OCI-LY3 (cell line): ENCODE measurements at regions not wholly inside any gene's neighbourhood (a gene's known extent, or its start where the extent isn't known, plus 50 kb on each side); places are given as distances from the start of the nearest gene placed in this dataset.

Experiments
- H2AFZ ChIP-seq: fragments of 200-600, 300-600 bp; shearing (Covaris generic); 2 replicates; pipeline ENCODE4 v1.6.0; 2014; ENCODE audit warnings: antibody characterized with exemption, low read depth, low read length
- H3K27ac ChIP-seq: fragments of 200-600, 300-600 bp; sonication (generic); 2 replicates; pipeline ENCODE4 v1.5.1; 2014; ENCODE audit warnings: mild to moderate bottlenecking, low read length, moderate library complexity, mixed read lengths
- H3K27me3 ChIP-seq: fragments of 200-600, 300-600 bp; sonication (generic); 2 replicates; pipeline ENCODE4 v1.6.1; 2014; ENCODE audit warnings: low read depth, low read length, mixed read lengths
- H3K36me3 ChIP-seq: fragments of 200-600, 300-600 bp; sonication (generic); replicated peaks from 2 replicates; pipeline ENCODE3; 2014; ENCODE audit warnings: low read depth, low read length, mixed read lengths
- H3K4me1 ChIP-seq: fragments of 300-600, 200-600 bp; sonication (generic); 2 replicates; pipeline ENCODE4 v1.6.1; 2014; ENCODE audit warnings: low read length, mixed read lengths
- H3K4me2 ChIP-seq: fragments of 200-600, 300-600 bp; sonication (generic); 2 replicates; pipeline ENCODE4 v1.6.1; 2014; ENCODE audit warnings: low read length, mixed read lengths
- H3K4me3 ChIP-seq: fragments of 300-600, 200-600 bp; sonication (generic); 2 replicates; pipeline ENCODE4 v1.5.1; 2014; ENCODE audit warnings: antibody characterized with exemption, mild to moderate bottlenecking, low read length, moderate library complexity
- H3K79me2 ChIP-seq: fragments of 300-600, 200-600 bp; shearing (Covaris generic); 2 replicates; pipeline ENCODE4 v1.6.1; 2014; ENCODE audit warnings: mild to moderate bottlenecking, low read length, mixed read lengths
- H3K9ac ChIP-seq: fragments of 300-600, 200-600 bp; shearing (Covaris generic); 2 replicates; pipeline ENCODE4 v1.6.0; 2014; ENCODE audit warnings: mild to moderate bottlenecking, low read length, moderate library complexity
- H3K9me3 ChIP-seq: fragments of 200-600, 300-600 bp; shearing (Covaris generic); 2 replicates; pipeline ENCODE4 v1.6.1; 2014; ENCODE audit warnings: low read length, mixed read lengths; ENCODE audit not compliant: insufficient read depth
- H4K20me1 ChIP-seq: fragments of 200-600, 300-600 bp; sonication (generic); 2 replicates; pipeline ENCODE4 v1.6.1; 2016; ENCODE audit warnings: low read length, mixed read lengths; ENCODE audit not compliant: insufficient read depth
- EZH2phosphoT487 ChIP-seq: fragments of 200-600 bp; shearing (Covaris generic); IDR thresholded peaks from 2 replicates; pipeline ENCODE4 v1.6.1; 2018; ENCODE audit warnings: antibody characterized with exemption, mixed run types, low read depth
- TF ChIP-seq, protein P1 (sequence below): fragments of 200-600, 300-600 bp; sonication (generic); IDR thresholded peaks from 2 replicates; pipeline ENCODE4 v1.5.1; 2014; ENCODE audit warnings: antibody characterized with exemption, low read length, low read depth

DNA sequence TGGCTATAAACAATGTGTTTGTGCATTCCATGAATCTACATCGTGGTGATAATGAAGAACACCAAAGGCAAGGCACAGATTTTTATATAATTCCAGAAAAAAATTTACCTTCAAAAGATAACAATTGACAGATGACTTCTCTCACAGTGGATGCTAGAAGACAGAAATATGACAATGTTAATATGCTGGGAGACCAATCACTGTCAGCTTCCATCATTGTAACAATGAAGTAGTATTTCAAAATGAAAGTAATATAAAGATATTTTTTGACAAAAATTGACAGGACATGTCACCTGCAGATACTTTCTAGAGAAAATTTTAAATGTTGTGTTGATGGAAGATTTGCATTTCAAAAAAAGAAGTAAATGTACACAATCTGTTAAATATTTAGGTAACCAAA is 1925.9 kb upstream of the LRRTM1 start:
- Histone ChIP-seq H3K36me3 (no peaks in the 10 kb centered on the region), H3K4me1 (no peaks in the 10 kb centered on the region), H3K4me2 (no peak overlapping the region), H3K27me3 (no peaks in the 10 kb centered on the region), H4K20me1 (no peaks in the 10 kb centered on the region), H3K9me3 (no peaks in the 10 kb centered on the region), H3K9ac (no peak overlapping the region), H2AFZ (no peak overlapping the region), H3K79me2 (no peaks in the 10 kb centered on the region), H3K27ac (no peak overlapping the region), H3K4me3 (no peak overlapping the region)
- no peak for TF ChIP-seq EZH2phosphoT487
- TF ChIP-seq, protein P1, sequence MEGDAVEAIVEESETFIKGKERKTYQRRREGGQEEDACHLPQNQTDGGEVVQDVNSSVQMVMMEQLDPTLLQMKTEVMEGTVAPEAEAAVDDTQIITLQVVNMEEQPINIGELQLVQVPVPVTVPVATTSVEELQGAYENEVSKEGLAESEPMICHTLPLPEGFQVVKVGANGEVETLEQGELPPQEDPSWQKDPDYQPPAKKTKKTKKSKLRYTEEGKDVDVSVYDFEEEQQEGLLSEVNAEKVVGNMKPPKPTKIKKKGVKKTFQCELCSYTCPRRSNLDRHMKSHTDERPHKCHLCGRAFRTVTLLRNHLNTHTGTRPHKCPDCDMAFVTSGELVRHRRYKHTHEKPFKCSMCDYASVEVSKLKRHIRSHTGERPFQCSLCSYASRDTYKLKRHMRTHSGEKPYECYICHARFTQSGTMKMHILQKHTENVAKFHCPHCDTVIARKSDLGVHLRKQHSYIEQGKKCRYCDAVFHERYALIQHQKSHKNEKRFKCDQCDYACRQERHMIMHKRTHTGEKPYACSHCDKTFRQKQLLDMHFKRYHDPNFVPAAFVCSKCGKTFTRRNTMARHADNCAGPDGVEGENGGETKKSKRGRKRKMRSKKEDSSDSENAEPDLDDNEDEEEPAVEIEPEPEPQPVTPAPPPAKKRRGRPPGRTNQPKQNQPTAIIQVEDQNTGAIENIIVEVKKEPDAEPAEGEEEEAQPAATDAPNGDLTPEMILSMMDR = no peak

DNA sequence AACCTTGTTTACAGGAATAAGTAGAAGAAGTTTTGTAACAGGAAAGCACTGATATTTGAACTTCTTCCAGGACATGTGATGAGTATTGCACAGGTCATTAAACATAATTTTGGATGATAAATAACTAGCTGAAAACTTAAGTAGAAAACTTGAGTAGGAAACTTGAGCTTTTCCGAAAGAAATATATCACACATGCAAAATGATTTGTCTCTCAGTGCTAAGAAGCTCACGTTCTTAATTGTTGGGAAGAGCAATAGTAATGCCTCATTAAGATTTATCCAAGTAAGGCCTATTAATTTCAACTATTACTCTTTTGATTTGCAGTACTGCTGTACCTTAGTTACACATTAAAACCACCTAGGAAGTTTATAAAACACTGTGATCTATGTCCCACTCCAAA is 1921.9 kb upstream of the LRRTM1 start:
- H3K27ac ChIP-seq = no peak overlapping the region

DNA sequence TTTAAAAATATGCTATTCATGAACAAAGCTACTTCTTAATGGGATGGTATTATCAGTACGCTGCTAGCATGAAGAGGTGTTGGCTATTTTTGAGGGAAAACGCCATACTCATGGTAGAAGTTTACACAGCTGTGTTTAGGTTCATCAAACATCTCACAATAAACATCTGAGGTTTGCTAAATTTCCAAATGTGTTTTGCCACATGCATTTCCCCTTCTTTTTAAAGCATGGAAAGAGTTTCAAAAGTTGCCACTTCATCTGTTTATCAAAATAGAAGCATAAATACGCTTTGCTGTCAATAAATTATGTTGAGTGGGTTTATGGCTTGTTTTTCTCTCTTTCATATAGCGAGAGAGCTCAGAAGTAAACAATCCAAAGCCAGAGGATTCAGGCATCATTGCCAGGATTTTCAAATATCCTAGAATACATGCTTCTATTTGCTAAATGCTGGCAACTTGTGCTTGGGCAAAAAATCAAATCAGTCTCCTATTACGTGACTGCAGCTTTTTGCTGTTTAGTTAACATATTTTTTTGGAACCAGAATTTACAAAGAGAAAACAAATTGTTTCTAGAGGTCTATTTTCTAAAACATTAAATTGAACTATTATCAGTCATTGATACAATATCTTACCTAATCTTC is 1919.9 kb upstream of the LRRTM1 start:
- no peak overlapping the region for H2AFZ ChIP-seq
- peaks cover 5% of the 10 kb centered on the region for H3K36me3 ChIP-seq
- peaks cover 14% of the 10 kb centered on the region; the same call in 1 of the 2 replicates for H3K9me3 ChIP-seq
- H3K4me2 ChIP-seq = no peak overlapping the region
- no peaks in the 10 kb centered on the region for H4K20me1 ChIP-seq
- no peaks in the 10 kb centered on the region for H3K4me1 ChIP-seq
- TF ChIP-seq, protein P1 = no peak
- TF ChIP-seq EZH2phosphoT487 = no peak
- no peak overlapping the region for H3K9ac ChIP-seq
- H3K27ac ChIP-seq = no peak overlapping the region
- H3K79me2 ChIP-seq = no peaks in the 10 kb centered on the region
- no peaks in the 10 kb centered on the region for H3K27me3 ChIP-seq
- H3K4me3 ChIP-seq = no peak overlapping the region

More for the DNA sequence above, 1921.9 kb upstream of the LRRTM1 start:
- Histone ChIP-seq H4K20me1 (no peaks in the 10 kb centered on the region), H3K9me3 (peaks cover 14% of the 10 kb centered on the region; the same call in 1 of the 2 replicates), H3K4me2 (no peak overlapping the region), H3K9ac (no peak overlapping the region), H3K79me2 (no peaks in the 10 kb centered on the region), H3K27me3 (no peaks in the 10 kb centered on the region), H2AFZ (no peak overlapping the region), H3K36me3 (peaks cover 5% of the 10 kb centered on the region), H3K4me3 (no peak overlapping the region), H3K4me1 (no peaks in the 10 kb centered on the region)
- no peak for TF ChIP-seq EZH2phosphoT487
- TF ChIP-seq, protein P1 = no peak

- no peak for TF ChIP-seq EZH2phosphoT487
- TF ChIP-seq, protein P1 = no peak
- Histone ChIP-seq H4K20me1 (no peaks in the 10 kb centered on the region), H3K4me1 (no peaks in the 10 kb centered on the region), H3K4me2 (no peak overlapping the region), H3K9me3 (no peaks in the 10 kb centered on the region), H3K9ac (no peak overlapping the region), H2AFZ (no peak overlapping the region), H3K36me3 (no peaks in the 10 kb centered on the region), H3K79me2 (no peaks in the 10 kb centered on the region), H3K4me3 (no peak overlapping the region), H3K27ac (no peak overlapping the region), H3K27me3 (no peaks in the 10 kb centered on the region)
Measured at GRCh38 chr2:82215212-82215611, 1910.7 kb upstream of the LRRTM1 start.
